ES-I3 (cell line): ENCODE measurements at regions not wholly inside any gene's neighbourhood (a gene's known extent, or its start where the extent isn't known, plus 50 kb on each side); places are given as distances from the start of the nearest gene placed in this dataset.

Experiments used
- H3K36me3 ChIP-seq: 2 replicates; pipeline ENCODE4 v1.6.1; 2013; ENCODE audit warnings: mild to moderate bottlenecking, low read length, control low read depth, moderate library complexity; ENCODE audit not compliant: insufficient read depth
- H3K4me1 ChIP-seq: 2 replicates; pipeline ENCODE4 v1.6.1; 2013; ENCODE audit warnings: mild to moderate bottlenecking, control low read depth, low read length; ENCODE audit not compliant: insufficient read depth
- H3K9ac ChIP-seq: 2 replicates; pipeline ENCODE4 v1.6.1; 2013; ENCODE audit warnings: low read depth, mild to moderate bottlenecking, low read length, moderate library complexity
- H3K9me3 ChIP-seq: 2 replicates; pipeline ENCODE4 v1.6.1; 2013; ENCODE audit warnings: mild to moderate bottlenecking, low read length, moderate library complexity; ENCODE audit not compliant: control insufficient read depth, insufficient read depth

- Histone ChIP-seq H3K36me3 (no peaks in the 10 kb centered on the region), H3K4me1 (no peaks in the 10 kb centered on the region; the same call in 1 of the 2 replicates), H3K9ac (no peak overlapping the region), H3K9me3 (no peaks in the 10 kb centered on the region; the same call in none of the 2 replicates)
These were observed 63.3 kb upstream of the CNTNAP4 start for GRCh38 chr16:76213860-76214259.

- Histone ChIP-seq H3K36me3 (no peaks in the 10 kb centered on the region), H3K4me1 (no peaks in the 10 kb centered on the region; the same call in 1 of the 2 replicates), H3K9me3 (no peaks in the 10 kb centered on the region; the same call in none of the 2 replicates), H3K9ac (no peak overlapping the region)
These were observed 62.3 kb upstream of the CNTNAP4 start for GRCh38 chr16:76214856-76215255.

- H3K36me3 ChIP-seq: no peaks in the 10 kb centered on the region
- H3K9ac ChIP-seq: no peak overlapping the region
- peaks cover 3% of the 10 kb centered on the region; the same call in 1 of the 2 replicates for H3K4me1 ChIP-seq
- H3K9me3 ChIP-seq: no peaks in the 10 kb centered on the region
These were observed 55.1 kb upstream of the CNTNAP4 start for GRCh38 chr16:76222087-76222486.

GRCh38 chr16:76222853-76223252 lies 54.3 kb upstream of the CNTNAP4 start:
- no peak overlapping the region for H3K9ac ChIP-seq
- 0 out of 2 replicates have a peak, but pooled peaks cover 3% of the 10 kb centered on the region for H3K4me1 ChIP-seq
- H3K36me3 ChIP-seq: no peaks in the 10 kb centered on the region
- H3K9me3 ChIP-seq: no peaks in the 10 kb centered on the region

- Histone ChIP-seq H3K4me1 (0 out of 2 replicates have a peak, but pooled peaks cover 3% of the 10 kb centered on the region), H3K9me3 (no peaks in the 10 kb centered on the region), H3K9ac (no peak overlapping the region), H3K36me3 (no peaks in the 10 kb centered on the region)
These were observed 51.2 kb upstream of the CNTNAP4 start for GRCh38 chr16:76226011-76226410.

- Histone ChIP-seq H3K36me3 (no peaks in the 10 kb centered on the region), H3K9ac (no peak overlapping the region), H3K4me1 (0 out of 2 replicates have a peak, but pooled peaks cover 3% of the 10 kb centered on the region), H3K9me3 (no peaks in the 10 kb centered on the region)
These were observed 50.7 kb upstream of the CNTNAP4 start for GRCh38 chr16:76226481-76226880.
